HFF-Myc (cell line): ENCODE measurements at regions not wholly inside any gene's neighbourhood (a gene's known extent, or its start where the extent isn't known, plus 50 kb on each side); places are given as distances from the start of the nearest gene placed in this dataset.

Experiments used
- DNase-seq: peaks from one replicate; pipeline ENCODE4 v3.0.0-alpha.2; 2011; ENCODE audit warnings: low read depth; ENCODE audit errors: extremely low read depth
- H3K4me3 ChIP-seq: replicated peaks from 2 replicates; pipeline ENCODE4 v1.5.1; 2011; ENCODE audit warnings: low read depth, mild to moderate bottlenecking, control low read depth, low read length
- CTCF ChIP-seq: IDR thresholded peaks from 2 replicates; pipeline ENCODE4 v1.5.1; 2012; ENCODE audit warnings: mild to moderate bottlenecking, low read depth, low read length, control low read depth; ENCODE audit errors: missing control alignments

GRCh38 chrX:53746718-53747117 lies 60.2 kb upstream of the HUWE1 start:
- no peak overlapping the region for H3K4me3 ChIP-seq
- no peak for TF ChIP-seq CTCF
- DNase-seq: no peak

- no peak for DNase-seq
- no peak overlapping the region for H3K4me3 ChIP-seq
Measured at GRCh38 chrX:53743244-53743643, 56.7 kb upstream of the HUWE1 start.

GRCh38 chrX:53738370-53738906 lies 51.9 kb upstream of the HUWE1 start:
- no peak for DNase-seq
- TF ChIP-seq CTCF: no peak
- H3K4me3 ChIP-seq: no peak overlapping the region

More at GRCh38 chrX:53743244-53743643, 56.7 kb upstream of the HUWE1 start:
- TF ChIP-seq CTCF: no peak
